Stomach smooth muscle (tissue), 2 donors: ENCODE measurements at regions not wholly inside any gene's neighbourhood (a gene's known extent, or its start where the extent isn't known, plus 50 kb on each side); places are given as distances from the start of the nearest gene placed in this dataset.

Experiments
- H3K27ac ChIP-seq: one replicate; pipeline ENCODE4 v1.7.0; 2013; ENCODE audit warnings: mild to moderate bottlenecking, low read length, inconsistent platforms
- H3K27me3 ChIP-seq, 2 donors: one replicate each; pipeline ENCODE4 v1.7.0; 2013; ENCODE audit warnings: low read length in 2 of 2; ENCODE audit not compliant: insufficient read depth in 2 of 2, control insufficient read depth in 1 of 2
- H3K36me3 ChIP-seq, 2 donors: one replicate each; pipeline ENCODE4 v1.7.0; 2013; ENCODE audit warnings: low read length in 2 of 2; ENCODE audit not compliant: control insufficient read depth in 2 of 2, insufficient read depth in 2 of 2
- H3K4me1 ChIP-seq: one replicate; pipeline ENCODE4 v1.7.0; 2013; ENCODE audit warnings: low read length; ENCODE audit not compliant: control insufficient read depth, insufficient read depth
- H3K4me3 ChIP-seq, 2 donors: one replicate each; pipeline ENCODE4 v1.7.0; 2013; ENCODE audit warnings: low read length in 2 of 2
- H3K9ac ChIP-seq, 2 donors: one replicate each; pipeline ENCODE4 v1.7.0; 2013; ENCODE audit warnings: low read length in 2 of 2, mild to moderate bottlenecking in 1 of 2
- H3K9me3 ChIP-seq, 2 donors: one replicate each; pipeline ENCODE4 v1.7.0; 2013; ENCODE audit warnings: low read length in 2 of 2; ENCODE audit not compliant: control insufficient read depth in 2 of 2
- donor health status: healthy.
- donor health status: Pancreatic carcinoma.

- no peaks in the 10 kb centered on the region for H3K27me3 ChIP-seq
- H3K27ac ChIP-seq, result no peak overlapping the region
- H3K9ac ChIP-seq, result no peak overlapping the region
- H3K36me3 ChIP-seq, result no peaks in the 10 kb centered on the region
- H3K9me3 ChIP-seq, result no peaks in the 10 kb centered on the region
- peaks cover 6% of the 10 kb centered on the region for H3K4me1 ChIP-seq
- H3K4me3 ChIP-seq, result no peak overlapping the region
Observed at GRCh38 chr7:80259-81067, 111.9 kb upstream of the FAM20C start.

DNA sequence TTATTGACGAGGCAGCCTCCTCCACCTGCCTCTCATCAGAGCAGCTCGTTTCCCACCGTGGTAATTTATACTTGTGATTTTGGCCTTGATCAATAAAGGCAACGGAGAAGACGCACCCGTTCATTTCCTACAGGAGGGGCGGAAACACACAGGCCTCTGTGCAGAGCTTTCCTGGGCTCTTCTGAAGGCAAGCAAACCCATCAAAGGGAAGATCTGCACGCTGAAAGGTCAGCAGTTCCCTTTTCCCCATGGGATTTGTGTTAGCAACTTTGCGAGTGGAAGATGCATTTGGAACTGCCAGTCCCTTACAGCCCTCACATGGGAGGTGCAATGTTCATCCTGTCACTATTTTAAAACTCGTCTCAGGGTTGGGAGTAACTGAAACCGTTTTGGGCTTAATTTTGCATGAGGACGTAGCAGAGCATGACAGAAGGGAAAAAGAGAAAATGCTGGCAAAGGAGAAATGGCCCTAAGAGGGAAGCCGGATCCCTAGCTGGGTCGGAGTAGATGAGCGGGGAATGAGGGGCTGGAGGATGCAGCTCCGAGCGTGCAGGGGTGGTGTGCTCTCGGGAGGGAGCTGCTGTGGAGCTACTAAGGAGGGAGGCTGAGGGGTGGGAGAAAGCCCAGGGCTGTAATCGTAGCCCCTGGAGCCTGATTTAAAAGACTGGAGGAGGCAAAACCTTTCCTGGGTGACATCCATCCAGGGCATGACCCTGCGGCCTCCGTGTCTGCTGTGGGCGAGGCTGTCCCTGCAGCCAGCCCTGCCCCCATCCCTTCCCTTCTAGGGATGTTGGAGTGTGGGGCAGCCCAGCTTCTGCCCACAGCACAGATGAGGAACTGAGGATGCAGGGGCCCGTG, 111.1 kb upstream of the FAM20C start:
- no peak overlapping the region for H3K27ac ChIP-seq
- H3K36me3 ChIP-seq, result no peaks in the 10 kb centered on the region
- no peaks in the 10 kb centered on the region for H3K27me3 ChIP-seq
- peaks cover 10% of the 10 kb centered on the region for H3K4me1 ChIP-seq
- H3K9ac ChIP-seq, result no peak overlapping the region
- H3K9me3 ChIP-seq, result no peaks in the 10 kb centered on the region
- no peak overlapping the region for H3K4me3 ChIP-seq

GRCh38 chr7:81926-82756, 110.2 kb upstream of the FAM20C start:
- Histone ChIP-seq H3K27ac (no peak overlapping the region), H3K4me3 (no peak overlapping the region), H3K9ac (no peak overlapping the region), H3K4me1 (peaks cover 10% of the 10 kb centered on the region), H3K9me3 (no peaks in the 10 kb centered on the region), H3K36me3 (no peaks in the 10 kb centered on the region), H3K27me3 (no peaks in the 10 kb centered on the region)

- no peaks in the 10 kb centered on the region for H3K9me3 ChIP-seq
- H3K9ac ChIP-seq, result no peak overlapping the region
- H3K27ac ChIP-seq, result no peak overlapping the region
- no peak overlapping the region for H3K4me3 ChIP-seq
- peaks cover 10% of the 10 kb centered on the region for H3K4me1 ChIP-seq
- H3K27me3 ChIP-seq, result no peaks in the 10 kb centered on the region
- H3K36me3 ChIP-seq, result no peaks in the 10 kb centered on the region
Observed at GRCh38 chr7:82757-83155, 109.6 kb upstream of the FAM20C start.

DNA sequence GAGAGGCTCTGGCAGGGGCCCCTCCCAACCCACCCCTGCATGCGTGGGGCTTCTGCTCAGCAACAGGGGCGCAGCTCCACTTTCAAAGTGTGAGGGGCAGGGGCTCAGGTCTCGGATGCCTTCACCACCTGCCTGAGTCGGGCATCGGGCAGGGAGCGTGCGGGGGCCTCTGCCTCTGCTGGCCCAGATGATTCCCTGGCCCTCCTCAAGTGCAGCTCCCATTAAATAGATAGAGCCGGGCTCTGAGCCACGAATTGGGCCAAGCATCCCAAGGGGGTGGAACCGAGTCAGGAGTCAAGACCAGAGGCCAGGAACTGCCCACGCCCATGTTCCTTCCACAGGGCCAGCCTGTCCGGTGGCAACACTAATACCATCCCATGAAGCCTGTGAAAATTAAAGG, 108.9 kb upstream of the FAM20C start:
- Histone ChIP-seq H3K4me1 (peaks cover 10% of the 10 kb centered on the region), H3K9me3 (no peaks in the 10 kb centered on the region), H3K4me3 (no peak overlapping the region), H3K27me3 (no peaks in the 10 kb centered on the region), H3K9ac (no peak overlapping the region), H3K36me3 (no peaks in the 10 kb centered on the region), H3K27ac (no peak overlapping the region)

- peaks cover 16% of the 10 kb centered on the region for H3K4me1 ChIP-seq
- H3K36me3 ChIP-seq, result no peaks in the 10 kb centered on the region
- no peak overlapping the region for H3K9ac ChIP-seq
- no peak overlapping the region for H3K4me3 ChIP-seq
- H3K27me3 ChIP-seq, result no peaks in the 10 kb centered on the region
- no peaks in the 10 kb centered on the region for H3K9me3 ChIP-seq
- no peak overlapping the region for H3K27ac ChIP-seq
Observed at GRCh38 chr7:83861-84632, 108.3 kb upstream of the FAM20C start.

GRCh38 chr7:84633-85020, 107.7 kb upstream of the FAM20C start:
- Histone ChIP-seq H3K27me3 (no peaks in the 10 kb centered on the region), H3K36me3 (no peaks in the 10 kb centered on the region), H3K4me3 (no peak overlapping the region), H3K4me1 (peaks cover 22% of the 10 kb centered on the region), H3K9ac (no peak overlapping the region), H3K27ac (no peak overlapping the region), H3K9me3 (no peaks in the 10 kb centered on the region)

- Histone ChIP-seq H3K4me1 (peaks cover 28% of the 10 kb centered on the region), H3K9ac (peak overlapping the region in 1 of 2 donors; percentile 29), H3K36me3 (no peaks in the 10 kb centered on the region), H3K27ac (no peak overlapping the region), H3K4me3 (peak overlapping the region in 1 of 2 donors; percentile 15), H3K27me3 (no peaks in the 10 kb centered on the region), H3K9me3 (no peaks in the 10 kb centered on the region)
Observed at GRCh38 chr7:85074-85882, 107.1 kb upstream of the FAM20C start.

- H3K4me1 ChIP-seq, result peaks cover 33% of the 10 kb centered on the region
Observed at GRCh38 chr7:85883-86515, 106.4 kb upstream of the FAM20C start.

More at GRCh38 chr7:85883-86515, 106.4 kb upstream of the FAM20C start:
- no peaks in the 10 kb centered on the region for H3K36me3 ChIP-seq
- no peak overlapping the region for H3K9ac ChIP-seq
- H3K9me3 ChIP-seq, result no peaks in the 10 kb centered on the region
- H3K4me3 ChIP-seq, result peak overlapping the region in 1 of 2 donors; percentile 15
- no peak overlapping the region for H3K27ac ChIP-seq
- no peaks in the 10 kb centered on the region for H3K27me3 ChIP-seq
